Stimulated activated CD4-positive, alpha-beta T cell treated with anti-CD3 and anti-CD28 coated beads, Interleukin-15, amount 100 ng/mL, for 1 hour (primary cell): ENCODE measurements at regions not wholly inside any gene's neighbourhood (a gene's known extent, or its start where the extent isn't known, plus 50 kb on each side); places are given as distances from the start of the nearest gene placed in this dataset.
"Not testable (repeated sequence)": the region's sequence is repeated elsewhere in the genome, so short reads cannot be mapped to it uniquely, and the experiment has no call there.

ENCODE experiments used
- DNase-seq, 2 donors: peaks; one replicate each; pipeline ENCODE4 v3.0.0-alpha.2; 2020; ENCODE audit warnings: low read depth in 1 of 2, low spot score in 1 of 2

- no peak for DNase-seq
Observed at GRCh38 chr2:145751155-145751554, 1231.2 kb upstream of the ZEB2 start.

- DNase-seq: no peak
Observed at GRCh38 chr2:145750612-145751011, 1230.7 kb upstream of the ZEB2 start.

DNA sequence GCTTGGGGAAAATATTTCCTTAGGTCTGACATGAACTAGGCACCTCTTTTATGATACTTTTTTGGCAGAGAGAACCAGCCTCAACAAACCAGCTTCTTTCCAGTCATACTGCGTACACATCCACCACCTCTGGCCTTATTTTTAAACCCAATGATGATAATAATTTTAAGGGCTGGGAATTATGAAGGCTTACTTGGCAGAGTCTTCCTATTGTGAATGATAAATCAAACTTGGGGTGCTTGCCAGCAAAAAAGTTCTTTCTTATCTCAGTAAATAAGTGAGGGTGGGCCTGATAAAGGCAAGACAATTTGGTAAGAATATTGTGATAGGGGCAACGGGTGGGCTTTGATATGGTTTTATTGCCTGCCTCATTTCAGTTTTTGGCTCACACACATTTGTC lies 1230.2 kb upstream of the ZEB2 start:
- no peak for DNase-seq

- no peak for DNase-seq
Observed at GRCh38 chr2:145749556-145749955, 1229.6 kb upstream of the ZEB2 start.

DNA sequence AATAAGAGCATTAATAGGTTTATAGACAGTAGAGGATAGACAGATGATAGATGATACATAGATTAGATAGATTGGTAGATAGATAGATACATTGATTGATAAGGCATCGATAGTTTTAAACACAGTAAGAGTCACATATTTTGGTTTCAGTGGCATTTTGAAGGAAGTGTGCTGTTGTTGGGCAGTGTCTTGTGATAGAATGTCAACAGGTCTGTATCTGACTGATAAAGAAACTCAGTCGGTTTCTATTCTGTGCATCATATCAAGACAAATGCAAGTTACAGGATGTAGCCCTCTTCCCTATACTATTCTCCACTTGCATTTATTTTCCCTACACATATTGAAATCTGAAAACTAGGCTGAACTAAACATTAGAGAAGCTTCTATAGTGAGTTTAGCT lies 1229.0 kb upstream of the ZEB2 start:
- no peak for DNase-seq

GRCh38 chr2:145747715-145748114 lies 1227.8 kb upstream of the ZEB2 start:
- no peak for DNase-seq

- DNase-seq: not testable (repeated sequence)
Observed at GRCh38 chr2:145745387-145745721, 1225.4 kb upstream of the ZEB2 start.

- no peak for DNase-seq
Observed at GRCh38 chr2:145744541-145745386, 1224.8 kb upstream of the ZEB2 start.

DNA sequence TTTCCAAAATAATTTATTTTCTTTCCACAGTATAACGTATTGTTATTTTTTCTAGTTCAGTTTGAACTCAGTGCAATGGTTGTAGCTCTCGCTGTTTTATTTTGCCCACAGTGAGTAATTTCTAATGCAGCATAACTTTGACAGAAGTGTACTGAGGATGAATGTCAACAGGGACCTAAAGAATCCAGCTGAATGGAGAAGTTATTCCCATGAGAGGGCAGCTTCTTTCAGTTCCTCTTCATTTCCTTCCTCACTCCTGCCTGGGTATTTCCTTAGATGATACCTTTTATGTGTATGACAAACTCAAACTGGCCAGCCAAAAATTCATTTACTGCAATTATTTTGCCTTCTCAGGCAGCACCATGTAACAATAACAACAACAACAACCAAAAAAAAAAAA lies 1223.1 kb upstream of the ZEB2 start:
- DNase-seq: no peak

GRCh38 chr2:145741636-145742035 lies 1221.7 kb upstream of the ZEB2 start:
- no peak for DNase-seq

DNA sequence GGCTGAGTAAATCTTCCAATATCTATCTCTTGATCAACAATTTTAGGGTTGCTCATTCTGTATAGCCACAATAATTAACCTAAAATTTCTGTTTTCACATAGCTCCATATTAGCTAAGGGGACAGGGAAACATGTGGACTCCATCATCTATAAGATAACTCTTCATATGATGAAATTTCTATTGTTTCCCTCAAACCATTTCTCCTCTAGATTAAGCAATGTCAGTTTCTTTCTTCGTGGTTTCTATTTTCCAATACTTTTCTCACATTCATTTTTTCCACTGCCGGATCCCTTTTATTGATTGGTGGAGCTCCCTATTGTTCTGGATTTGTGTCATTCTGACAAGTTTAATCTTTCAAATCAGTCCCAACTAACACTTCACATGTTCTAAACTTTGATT lies 1221.3 kb upstream of the ZEB2 start:
- DNase-seq: no peak

DNA sequence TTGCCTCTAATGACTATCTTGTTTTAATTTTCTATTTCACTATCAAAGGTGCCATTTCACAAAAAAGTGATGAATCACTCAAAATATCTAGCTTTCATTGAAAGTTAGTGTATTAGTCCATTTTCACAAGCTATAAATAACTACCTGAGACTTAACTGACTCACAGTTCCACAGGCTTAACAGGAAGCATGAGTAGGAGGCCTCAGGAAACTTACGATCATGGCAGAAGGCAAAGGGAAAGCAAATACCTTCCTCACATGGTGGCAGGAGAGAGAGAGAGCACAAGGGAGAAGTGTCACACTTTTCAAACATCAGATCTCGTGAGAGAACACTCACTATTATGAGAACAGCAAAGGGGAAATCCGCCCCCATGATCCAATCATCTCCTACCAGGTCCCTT lies 1220.4 kb upstream of the ZEB2 start:
- no peak for DNase-seq

GRCh38 chr2:145739681-145740080 lies 1219.8 kb upstream of the ZEB2 start:
- no peak for DNase-seq

GRCh38 chr2:145736871-145737270 lies 1217.0 kb upstream of the ZEB2 start:
- DNase-seq: no peak

DNA sequence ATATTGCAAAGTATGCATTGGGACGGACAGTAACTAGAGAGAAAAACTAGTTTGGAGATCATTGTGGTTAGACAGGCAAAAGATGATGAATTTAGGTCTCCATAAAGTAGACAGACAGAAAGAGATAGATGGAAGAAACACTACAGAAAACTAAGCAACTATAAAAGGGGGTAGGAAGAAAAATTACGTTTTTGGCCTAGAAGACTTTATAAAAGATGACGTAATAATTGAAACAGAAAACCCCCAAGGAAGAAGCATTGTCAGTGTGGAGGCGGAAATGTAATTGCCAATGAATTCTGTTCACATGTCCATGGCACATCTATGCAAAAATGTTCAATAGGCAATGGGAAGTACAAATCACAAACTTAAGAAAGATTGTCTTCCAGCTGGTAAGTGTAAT lies 1211.5 kb upstream of the ZEB2 start:
- DNase-seq: no peak

GRCh38 chr2:145729993-145730770 lies 1210.3 kb upstream of the ZEB2 start:
- no peak for DNase-seq

GRCh38 chr2:145729481-145729880 lies 1209.6 kb upstream of the ZEB2 start:
- no peak for DNase-seq

- DNase-seq: no peak
Observed at GRCh38 chr2:145728511-145728910, 1208.6 kb upstream of the ZEB2 start.

DNA sequence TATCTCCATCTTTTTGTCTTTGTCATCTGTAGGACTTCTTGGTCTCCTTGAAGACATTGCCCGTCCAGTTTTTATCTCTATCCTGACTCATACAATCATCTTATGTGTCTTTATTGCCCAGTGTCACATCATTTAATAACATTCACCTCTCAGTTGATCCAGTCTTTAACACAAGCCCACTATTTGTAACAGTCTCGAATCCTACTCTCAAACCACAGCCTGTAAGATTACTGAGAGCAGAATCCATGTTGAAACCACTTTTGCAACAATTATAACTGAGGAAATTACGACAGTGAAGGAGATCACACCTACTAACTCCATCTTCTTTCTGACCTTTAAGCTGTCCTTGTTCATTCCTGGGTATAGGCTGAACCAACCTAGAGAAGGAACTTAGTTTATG lies 1206.0 kb upstream of the ZEB2 start:
- DNase-seq: no peak

DNA sequence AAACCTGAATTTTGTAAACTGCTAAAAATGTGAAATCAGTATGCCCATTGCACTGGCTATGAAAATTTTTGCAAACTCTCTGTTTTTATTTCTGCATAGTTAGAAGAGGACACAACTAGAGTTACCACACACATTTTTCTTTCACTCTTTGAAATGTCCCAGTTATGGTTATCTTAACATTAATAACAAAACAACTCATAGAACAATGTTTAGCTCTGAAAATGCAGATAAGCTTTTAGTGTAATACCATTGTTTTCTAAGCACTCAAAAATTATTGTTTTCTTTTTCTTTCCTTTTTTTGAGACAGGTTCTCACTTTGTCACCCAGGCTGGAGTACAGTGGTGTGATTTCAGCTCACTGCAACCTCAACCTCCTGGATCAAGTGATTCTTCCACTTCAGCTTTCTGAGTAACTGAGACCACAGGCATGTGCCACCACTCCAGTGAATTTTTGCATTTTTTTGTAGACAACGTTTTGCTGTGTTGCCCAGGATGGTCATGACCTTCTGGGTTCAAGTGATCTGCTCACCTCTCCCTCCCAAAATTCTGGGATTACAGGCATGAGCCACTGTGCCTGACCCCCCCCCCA lies 1204.5 kb upstream of the ZEB2 start:
- no peak for DNase-seq

DNA sequence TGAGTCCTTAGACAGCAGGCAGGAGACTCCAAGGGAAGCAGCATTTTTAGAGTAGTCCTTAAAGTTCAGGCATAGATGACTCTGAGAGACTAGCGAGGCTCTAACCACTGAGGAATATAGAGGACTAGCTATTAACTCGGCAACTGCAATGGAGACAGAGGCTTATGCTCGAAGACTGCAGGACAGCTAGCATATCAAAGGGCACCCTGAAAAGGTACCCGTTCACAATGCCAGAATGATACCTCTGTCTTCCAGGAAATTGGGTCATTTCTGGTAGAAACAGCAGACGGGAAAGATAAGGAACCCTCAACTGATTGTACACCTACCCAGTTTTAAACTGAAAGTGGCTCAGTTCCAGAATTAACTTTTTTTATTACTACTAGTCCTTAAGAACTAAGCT lies 1204.0 kb upstream of the ZEB2 start:
- no peak for DNase-seq

DNA sequence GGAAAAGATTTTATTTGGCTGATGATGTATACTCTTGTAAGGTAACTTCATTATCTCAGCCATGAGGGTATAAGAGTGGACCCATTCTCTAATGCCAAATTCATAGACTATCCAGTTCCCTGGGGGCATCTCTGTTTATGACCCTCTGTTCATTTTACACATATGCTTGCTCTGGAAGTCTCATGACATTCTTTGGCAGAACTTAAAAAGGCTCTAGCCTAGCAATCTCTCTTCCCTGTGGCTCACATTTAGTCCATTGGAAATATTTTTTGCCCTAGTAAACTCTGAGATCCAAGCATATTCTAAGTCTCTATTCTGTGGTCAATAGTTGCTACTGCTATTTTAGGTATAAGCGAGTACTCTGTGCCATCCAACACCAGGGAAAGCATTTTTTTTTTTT lies 1201.8 kb upstream of the ZEB2 start:
- no peak for DNase-seq
